Peyer's patch (tissue), 4 donors: ENCODE measurements at regions not wholly inside any gene's neighbourhood (a gene's known extent, or its start where the extent isn't known, plus 50 kb on each side); places are given as distances from the start of the nearest gene placed in this dataset.

Experiments used
- DNase-seq, 3 donors: peaks; one replicate each; pipeline ENCODE4 v3.0.0-alpha.2; 2017 to 2019
- H3K27ac ChIP-seq, 4 donors: fragments of 200-600 bp; sonication (generic); one replicate each; pipeline ENCODE4 v1.5.1; 2016 to 2019
- H3K27me3 ChIP-seq, 2 donors: fragments of 200-600 bp; sonication (generic); one replicate each; pipeline ENCODE4 v1.5.1; 2019
- H3K36me3 ChIP-seq, 3 donors: fragments of 200-600 bp; sonication (generic); one replicate each; pipeline ENCODE4 v1.5.1; 2016 to 2019
- H3K4me1 ChIP-seq, 4 donors: fragments of 200-600 bp; sonication (generic); one replicate each; pipeline ENCODE4 v1.5.1; 2016 to 2019
- H3K4me3 ChIP-seq, 4 donors: fragments of 200-600 bp; sonication (generic); 1 replicate in 3 of 4; 2 replicates in 1 of 4; pipeline ENCODE4 v1.5.1; 2016 to 2019; ENCODE audit warnings: mild to moderate bottlenecking in 1 of 4
- H3K9me3 ChIP-seq, 4 donors: fragments of 200-600 bp; sonication (generic); one replicate each; pipeline ENCODE4 v1.5.1; 2016 to 2019; ENCODE audit warnings: mild to moderate bottlenecking in 1 of 4
- CTCF ChIP-seq, 6 experiments: fragments of 450-650 bp in 4 of 6; fragments of 200-600 bp in 2 of 6; sonication (generic) in 1 of 6; IDR thresholded peaks; one replicate each; pipeline ENCODE4 v1.5.1; 2017 to 2019; ENCODE audit warnings: antibody characterized with exemption in 6 of 6, mild to moderate bottlenecking in 3 of 6, moderate library complexity in 1 of 6
- POLR2A ChIP-seq, 2 donors: fragments of 450-650 bp; IDR thresholded peaks; one replicate each; pipeline ENCODE4 v1.5.1; 2017; ENCODE audit warnings: antibody characterized with exemption in 2 of 2, mild to moderate bottlenecking in 2 of 2, moderate library complexity in 2 of 2

- TF ChIP-seq CTCF (IDR thresholded peaks at IDR 0.05) (no peak), POLR2A (IDR thresholded peaks at IDR 0.05) (no peak)
- Histone ChIP-seq H3K9me3 (no peaks in the 10 kb centered on the region), H3K27me3 (no peaks in the 10 kb centered on the region), H3K27ac (no peak overlapping the region), H3K4me1 (no peaks in the 10 kb centered on the region), H3K4me3 (no peak overlapping the region), H3K36me3 (no peaks in the 10 kb centered on the region)
- DNase-seq: no peak
These were observed 95.7 kb downstream of the YTHDF1 start for GRCh38 chr20:63119963-63120807.

GRCh38 chr20:63119121-63119962, 96.6 kb downstream of the YTHDF1 start:
- Histone ChIP-seq H3K9me3 (no peaks in the 10 kb centered on the region), H3K4me1 (no peaks in the 10 kb centered on the region), H3K4me3 (no peak overlapping the region), H3K36me3 (no peaks in the 10 kb centered on the region), H3K27ac (no peak overlapping the region), H3K27me3 (no peaks in the 10 kb centered on the region)
- DNase-seq: no peak
- no peak for TF ChIP-seq POLR2A (IDR thresholded peaks at IDR 0.05)
- no peak for TF ChIP-seq CTCF (IDR thresholded peaks at IDR 0.05)

- Histone ChIP-seq H3K4me3 (no peak overlapping the region), H3K4me1 (no peaks in the 10 kb centered on the region), H3K27me3 (no peaks in the 10 kb centered on the region), H3K36me3 (no peaks in the 10 kb centered on the region), H3K9me3 (no peaks in the 10 kb centered on the region), H3K27ac (no peak overlapping the region)
- TF ChIP-seq CTCF (IDR thresholded peaks at IDR 0.05): no peak
- TF ChIP-seq POLR2A (IDR thresholded peaks at IDR 0.05): no peak
- DNase-seq: no peak
These were observed 97.4 kb downstream of the YTHDF1 start for GRCh38 chr20:63118303-63119120.

DNA sequence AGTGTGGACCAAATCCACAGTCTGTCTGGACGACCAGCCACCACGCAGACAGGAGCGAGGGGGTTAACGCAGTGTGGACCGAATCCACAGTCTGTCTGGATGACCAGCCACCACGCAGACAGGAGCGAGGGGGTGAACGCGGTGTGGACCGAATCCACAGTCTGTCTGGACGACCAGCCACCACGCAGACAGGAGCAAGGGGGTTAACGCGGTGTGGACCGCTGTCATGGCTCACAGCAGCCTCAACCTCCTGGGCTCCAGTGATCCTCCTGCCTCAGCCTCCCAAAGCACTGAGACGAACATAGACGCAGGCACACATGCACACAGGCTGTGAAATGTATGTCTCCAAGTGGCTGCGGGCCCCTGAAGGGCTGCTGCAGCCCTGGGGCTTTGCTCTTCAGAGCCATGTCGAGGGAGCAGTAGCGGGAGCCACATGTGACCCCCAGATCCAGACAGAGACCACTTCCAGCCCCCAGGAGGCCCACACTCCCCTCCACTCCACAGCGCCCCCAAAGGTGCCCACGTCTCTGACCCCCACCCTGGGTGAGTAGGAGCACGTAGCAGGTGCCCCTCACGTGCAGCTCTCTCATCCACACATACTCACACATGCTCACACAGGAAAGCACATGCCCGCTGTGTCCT, 98.1 kb downstream of the YTHDF1 start:
- no peak for TF ChIP-seq POLR2A (IDR thresholded peaks at IDR 0.05)
- Histone ChIP-seq H3K27ac (no peak overlapping the region), H3K4me1 (no peaks in the 10 kb centered on the region), H3K27me3 (no peaks in the 10 kb centered on the region), H3K9me3 (no peaks in the 10 kb centered on the region), H3K36me3 (no peaks in the 10 kb centered on the region), H3K4me3 (no peak overlapping the region)
- DNase-seq: no peak

- TF ChIP-seq CTCF (IDR thresholded peaks at IDR 0.05): no peak
- TF ChIP-seq POLR2A (IDR thresholded peaks at IDR 0.05): no peak
- H3K27me3 ChIP-seq: no peaks in the 10 kb centered on the region
- DNase-seq: no peak
These were observed 98.8 kb downstream of the YTHDF1 start for GRCh38 chr20:63117151-63117550.

More at GRCh38 chr20:63117151-63117550, 98.8 kb downstream of the YTHDF1 start:
- Histone ChIP-seq H3K4me3 (no peak overlapping the region), H3K9me3 (no peaks in the 10 kb centered on the region), H3K27ac (no peak overlapping the region), H3K36me3 (no peaks in the 10 kb centered on the region), H3K4me1 (no peaks in the 10 kb centered on the region)
